Esophagus (tissue), 2 donors: ENCODE measurements at regions not wholly inside any gene's neighbourhood (a gene's known extent, or its start where the extent isn't known, plus 50 kb on each side); places are given as distances from the start of the nearest gene placed in this dataset.

Experiments used
- H3K27ac ChIP-seq, 2 donors: one replicate each; pipeline ENCODE4 v1.5.1; 2013; ENCODE audit warnings: low read depth in 2 of 2, mild to moderate bottlenecking in 2 of 2, inconsistent platforms in 1 of 2, low read length in 1 of 2, moderate library complexity in 1 of 2
- H3K27me3 ChIP-seq, 2 donors: one replicate each; pipeline ENCODE4 v1.6.1; 2013; ENCODE audit warnings: low read length in 2 of 2, control low read depth in 1 of 2, mild to moderate bottlenecking in 1 of 2; ENCODE audit not compliant: insufficient read depth in 2 of 2, control insufficient read depth in 1 of 2
- H3K36me3 ChIP-seq, 2 donors: one replicate each; pipeline ENCODE4 v1.6.1; 2013; ENCODE audit warnings: low read length in 1 of 2; ENCODE audit not compliant: control insufficient read depth in 2 of 2, insufficient read depth in 2 of 2
- H3K4me1 ChIP-seq, 2 donors: one replicate each; pipeline ENCODE4 v1.6.1; 2013; ENCODE audit warnings: low read length in 1 of 2; ENCODE audit not compliant: control insufficient read depth in 2 of 2, insufficient read depth in 2 of 2
- H3K4me3 ChIP-seq, 2 donors: one replicate each; pipeline ENCODE4 v1.5.1; 2013; ENCODE audit warnings: low read length in 2 of 2, mild to moderate bottlenecking in 2 of 2, low read depth in 1 of 2, moderate library complexity in 1 of 2
- H3K9me3 ChIP-seq, 2 donors: one replicate each; pipeline ENCODE4 v1.6.1; 2013; ENCODE audit warnings: mild to moderate bottlenecking in 2 of 2, low read depth in 1 of 2, low read length in 1 of 2, moderate library complexity in 1 of 2; ENCODE audit not compliant: control insufficient read depth in 2 of 2, insufficient read depth in 1 of 2
- WGBS, 2 donors: extraction: QIAGEN DNeasy Blood & Tissue Kit; methylation state at CpG; one replicate each; pipeline ENCODE4 v1.1.7; 2013; 5-methylcytosine and 5-hydroxymethylcytosine counted together
- donor health status: healthy with polysubstance abuse.
- donor health status: Bipolar disorder and iron deficiency.

DNA sequence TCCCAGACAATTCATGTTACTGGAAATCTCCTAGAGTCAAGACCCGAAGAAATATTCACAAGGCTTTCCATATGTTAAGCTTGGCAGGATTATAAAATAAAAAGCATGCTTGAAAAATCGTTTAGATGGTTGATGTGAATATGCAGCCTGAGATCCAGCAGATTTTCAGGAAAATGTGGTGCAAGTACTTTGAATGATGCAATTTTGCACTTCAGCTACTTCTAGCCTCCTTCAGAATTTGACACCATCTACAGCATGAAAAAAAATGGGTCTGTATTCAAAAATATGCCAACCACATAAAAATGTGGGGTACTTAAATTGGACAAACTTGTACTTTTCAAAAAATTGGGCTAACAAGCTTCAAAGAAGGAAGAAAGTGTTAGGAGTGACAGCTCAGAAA, 340.6 kb upstream of the DCC start:
- Histone ChIP-seq H3K4me3 (no peak overlapping the region), H3K9me3 (no peaks in the 10 kb centered on the region), H3K27ac (no peak overlapping the region), H3K4me1 (no peaks in the 10 kb centered on the region), H3K36me3 (no peaks in the 10 kb centered on the region), H3K27me3 (no peaks in the 10 kb centered on the region)
- WGBS, 2 donors: 45 to 52% methylated on average over 2 of the region's 2 CpGs

GRCh38 chr18:52000435-52000834, 339.6 kb upstream of the DCC start:
- Histone ChIP-seq H3K4me1 (no peaks in the 10 kb centered on the region), H3K27ac (no peak overlapping the region), H3K4me3 (no peak overlapping the region), H3K27me3 (no peaks in the 10 kb centered on the region), H3K9me3 (no peaks in the 10 kb centered on the region), H3K36me3 (no peaks in the 10 kb centered on the region)
- WGBS, 2 donors: 86 to 89% methylated on average over 1 of the region's 1 CpG

DNA sequence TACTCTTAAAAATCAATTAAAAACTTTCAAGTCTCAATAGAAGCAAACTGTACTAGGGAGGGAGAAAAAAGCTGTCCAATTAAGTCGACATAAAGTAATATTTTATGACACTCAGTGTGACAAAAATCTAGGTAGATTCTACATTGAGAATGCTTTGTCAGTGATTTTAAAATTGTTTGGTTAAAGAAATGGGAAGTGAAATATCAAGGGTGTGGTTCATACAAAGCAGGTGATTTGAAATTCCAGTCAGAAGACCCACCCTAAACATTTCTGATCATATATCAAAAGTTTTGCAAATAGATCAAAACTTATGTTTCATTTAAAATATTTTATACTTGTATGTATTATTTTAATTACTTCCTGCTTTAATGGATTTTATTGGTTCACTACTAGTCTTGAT, 338.9 kb upstream of the DCC start:
- no peaks in the 10 kb centered on the region for H3K4me1 ChIP-seq
- WGBS, 2 donors: 67% methylated on average over 1 of the region's 1 CpG
- H3K27ac ChIP-seq: no peak overlapping the region
- H3K4me3 ChIP-seq: no peak overlapping the region
- H3K9me3 ChIP-seq: no peaks in the 10 kb centered on the region
- no peaks in the 10 kb centered on the region for H3K27me3 ChIP-seq
- no peaks in the 10 kb centered on the region for H3K36me3 ChIP-seq

- Histone ChIP-seq H3K4me3 (no peak overlapping the region), H3K4me1 (no peaks in the 10 kb centered on the region), H3K36me3 (no peaks in the 10 kb centered on the region), H3K27me3 (no peaks in the 10 kb centered on the region), H3K27ac (no peak overlapping the region), H3K9me3 (no peaks in the 10 kb centered on the region)
- WGBS, 2 donors: 77 to 81% methylated on average over 6 of the region's 6 CpGs
These were observed 337.4 kb upstream of the DCC start for GRCh38 chr18:52002600-52002999.

DNA sequence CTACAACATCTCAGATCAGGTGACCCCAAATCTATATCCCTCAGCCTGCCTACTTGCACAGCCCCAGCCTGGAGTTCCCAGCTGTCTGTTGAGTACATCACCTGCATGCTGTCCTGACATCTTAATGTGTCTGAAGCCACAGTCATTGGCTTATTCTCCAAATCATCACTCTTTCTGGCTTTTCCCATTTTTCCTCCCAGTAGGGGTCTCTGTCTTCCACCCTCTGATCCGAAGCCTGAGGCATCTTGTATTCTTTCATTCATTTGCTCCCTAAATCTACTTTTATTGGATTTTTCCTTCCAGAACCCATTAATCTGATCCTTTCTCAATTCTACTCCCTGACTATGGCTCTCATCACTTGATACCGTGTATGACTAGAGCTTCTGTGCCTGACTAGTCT, 332.9 kb upstream of the DCC start:
- 73 to 80% methylated on average over 2 of the region's 2 CpGs for WGBS, 2 donors
- H3K4me1 ChIP-seq: no peaks in the 10 kb centered on the region
- no peak overlapping the region for H3K4me3 ChIP-seq
- no peaks in the 10 kb centered on the region for H3K36me3 ChIP-seq
- no peak overlapping the region for H3K27ac ChIP-seq
- peaks cover 0 to 3% of the 10 kb centered on the region in 2 donors for H3K27me3 ChIP-seq
- no peaks in the 10 kb centered on the region for H3K9me3 ChIP-seq

DNA sequence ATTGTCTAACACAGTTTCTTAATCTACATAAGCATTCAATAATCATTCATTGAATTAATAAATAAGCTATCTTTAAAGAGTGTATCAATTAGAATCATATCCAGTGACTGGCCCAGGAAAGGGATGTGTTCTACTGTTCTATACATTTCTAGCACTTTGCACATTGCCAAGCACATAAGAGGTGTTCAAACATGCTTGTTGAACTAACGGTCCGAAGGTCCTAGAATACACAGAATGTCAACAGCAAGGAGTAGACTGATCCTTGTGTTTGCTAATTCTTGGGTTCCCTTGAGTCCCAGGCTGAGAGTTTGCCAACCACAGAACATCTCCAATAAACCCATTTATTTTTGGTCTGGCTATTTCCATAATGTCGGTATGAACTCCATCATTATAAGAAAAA, 331.7 kb upstream of the DCC start:
- Histone ChIP-seq H3K4me1 (no peaks in the 10 kb centered on the region), H3K27me3 (peaks cover 0 to 3% of the 10 kb centered on the region in 2 donors), H3K4me3 (no peak overlapping the region), H3K9me3 (no peaks in the 10 kb centered on the region), H3K36me3 (no peaks in the 10 kb centered on the region), H3K27ac (no peak overlapping the region)
- 49 to 58% methylated on average over 3 of the region's 3 CpGs for WGBS, 2 donors

GRCh38 chr18:52008736-52009135, 331.3 kb upstream of the DCC start:
- H3K36me3 ChIP-seq: no peaks in the 10 kb centered on the region
- no peaks in the 10 kb centered on the region for H3K4me1 ChIP-seq
- no peaks in the 10 kb centered on the region for H3K9me3 ChIP-seq
- WGBS, 2 donors: 81 to 91% methylated on average over 2 of the region's 2 CpGs
- H3K4me3 ChIP-seq: no peak overlapping the region
- H3K27ac ChIP-seq: no peak overlapping the region
- H3K27me3 ChIP-seq: peaks cover 0 to 3% of the 10 kb centered on the region in 2 donors

DNA sequence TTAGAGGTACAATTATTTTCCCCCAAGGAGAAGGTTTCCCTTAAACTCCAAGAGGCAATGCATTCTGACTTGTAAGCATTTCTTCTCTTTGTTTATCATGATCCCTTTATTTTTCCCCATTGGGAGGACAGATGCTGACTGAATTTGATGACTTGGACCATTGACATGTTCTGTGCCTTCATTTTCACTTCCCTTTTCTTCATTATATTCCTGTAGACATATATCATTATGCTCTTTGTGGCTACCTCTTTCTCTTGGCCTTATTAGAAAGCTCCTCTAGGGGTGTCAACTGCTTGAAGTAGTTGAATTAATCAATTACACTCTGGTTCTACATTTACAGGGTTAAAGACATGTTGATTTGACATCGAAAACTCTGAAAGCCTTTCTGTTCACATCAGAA, 330.0 kb upstream of the DCC start:
- 75 to 85% methylated on average over 1 of the region's 1 CpG for WGBS, 2 donors
- Histone ChIP-seq H3K36me3 (no peaks in the 10 kb centered on the region), H3K9me3 (no peaks in the 10 kb centered on the region)

DNA sequence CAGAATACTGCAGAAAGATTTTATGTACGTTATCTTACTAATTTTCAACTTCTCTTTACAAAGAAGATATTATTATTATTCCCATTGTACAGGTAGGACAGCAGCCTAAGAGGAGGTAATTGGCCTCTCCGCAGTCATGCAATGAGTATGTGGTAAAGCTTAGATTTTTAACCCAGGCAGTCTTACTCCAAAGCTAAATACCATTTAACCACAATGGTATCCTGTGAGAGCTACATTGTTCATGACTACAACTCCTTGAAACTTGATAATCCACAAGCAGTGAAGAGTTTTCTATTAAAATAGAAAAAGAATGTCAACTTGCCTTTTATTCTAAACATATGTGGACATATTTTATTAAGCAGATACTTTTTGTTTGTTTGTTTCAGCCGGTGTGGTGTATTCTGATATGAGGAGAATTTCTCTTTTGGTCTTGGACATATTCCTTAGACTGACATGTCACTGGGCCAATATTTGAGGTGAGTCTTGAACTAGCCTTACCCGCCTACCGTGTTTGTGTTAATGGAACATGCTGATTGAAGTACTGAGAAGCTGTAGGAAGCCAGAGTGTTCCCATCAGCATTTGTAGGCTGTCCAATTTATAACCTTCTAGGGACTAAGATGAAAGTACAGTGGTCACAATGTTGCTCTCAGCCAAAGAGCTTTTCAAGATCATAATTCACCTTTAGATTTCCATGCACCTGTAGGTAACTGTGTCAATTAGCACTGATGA, 293.9 kb upstream of the DCC start:
- Histone ChIP-seq H3K27me3 (no peaks in the 10 kb centered on the region), H3K4me1 (no peaks in the 10 kb centered on the region), H3K9me3 (peaks cover 0 to 2% of the 10 kb centered on the region in 2 donors), H3K36me3 (no peaks in the 10 kb centered on the region), H3K27ac (no peak overlapping the region), H3K4me3 (no peak overlapping the region)
- 80 to 83% methylated on average over 5 of the region's 5 CpGs for WGBS, 2 donors

More for the DNA sequence above, 330.0 kb upstream of the DCC start:
- H3K27ac ChIP-seq: no peak overlapping the region
- no peaks in the 10 kb centered on the region for H3K4me1 ChIP-seq
- H3K27me3 ChIP-seq: peaks cover 0 to 3% of the 10 kb centered on the region in 2 donors
- no peak overlapping the region for H3K4me3 ChIP-seq

DNA sequence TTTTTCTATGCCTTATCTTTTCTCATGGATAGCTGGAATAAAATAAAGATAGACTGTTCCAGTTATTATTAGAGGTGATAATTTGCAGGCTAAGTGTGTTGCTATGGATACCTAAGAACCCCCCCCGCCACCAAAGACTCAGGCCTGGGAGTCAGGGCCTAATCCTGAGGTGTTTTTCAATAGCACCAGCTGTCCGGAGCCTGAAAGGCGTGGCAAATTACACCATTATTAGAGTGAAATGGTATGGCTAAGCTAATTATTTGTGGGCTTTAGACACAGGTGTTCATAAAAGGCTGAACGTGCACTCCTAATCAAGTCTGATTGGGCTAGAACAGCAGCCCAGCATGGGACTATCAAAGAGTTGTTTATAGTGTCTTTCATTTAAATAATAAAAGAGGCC, 293.2 kb upstream of the DCC start:
- 51 to 52% methylated on average over 4 of the region's 4 CpGs for WGBS, 2 donors
- no peaks in the 10 kb centered on the region for H3K36me3 ChIP-seq
- no peaks in the 10 kb centered on the region for H3K27me3 ChIP-seq
- no peak overlapping the region for H3K27ac ChIP-seq
- H3K4me3 ChIP-seq: no peak overlapping the region
- peaks cover 0 to 2% of the 10 kb centered on the region in 2 donors for H3K9me3 ChIP-seq
- no peaks in the 10 kb centered on the region for H3K4me1 ChIP-seq
